HG02981 (cell line): ENCODE measurements at regions not wholly inside any gene's neighbourhood (a gene's known extent, or its start where the extent isn't known, plus 50 kb on each side); places are given as distances from the start of the nearest gene placed in this dataset.

Experiments used
- ATAC-seq: cut with Tn5 transposase; IDR thresholded peaks from one replicate; pipeline ENCODE4 v1.9.1; 2021; ENCODE audit warnings: mild to moderate bottlenecking, moderate library complexity; ENCODE audit not compliant: unreplicated experiment

- no peak for ATAC-seq
These were observed 390.8 kb downstream of the SLITRK6 start for GRCh38 chr13:85408415-85408814.

DNA sequence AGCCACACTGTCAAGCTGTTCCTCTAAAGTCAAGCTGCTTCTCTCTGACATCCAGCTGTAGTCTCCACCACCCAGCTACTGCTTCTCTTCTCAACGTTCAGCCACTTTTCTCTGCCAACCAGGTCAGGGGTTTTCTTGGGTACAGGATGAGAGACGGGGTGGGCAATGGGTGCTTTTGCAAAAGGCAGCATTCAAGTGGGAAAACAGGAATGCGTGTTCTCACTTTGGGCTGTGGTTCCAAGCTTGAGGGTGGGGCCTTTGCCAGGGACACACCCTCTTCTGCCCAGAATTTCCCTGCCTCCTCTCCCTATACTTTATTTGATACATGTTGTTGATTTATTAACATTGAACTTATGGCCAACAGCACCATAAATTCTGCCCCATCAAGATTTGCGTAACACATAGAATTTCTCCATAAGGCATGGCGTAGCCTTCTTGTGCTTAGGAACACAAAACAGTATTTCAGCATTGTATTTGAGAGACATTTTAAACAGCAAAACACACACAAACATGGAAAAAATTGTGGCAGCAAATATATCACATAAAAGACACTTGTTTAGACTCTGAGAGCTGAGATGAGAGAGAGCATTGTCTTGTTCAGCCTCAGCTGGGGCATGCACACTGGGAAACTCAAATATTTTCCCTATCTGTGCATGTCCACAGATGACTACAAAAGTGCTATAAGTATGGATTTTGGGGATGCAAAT is 392.8 kb downstream of the SLITRK6 start:
- ATAC-seq = no peak

DNA sequence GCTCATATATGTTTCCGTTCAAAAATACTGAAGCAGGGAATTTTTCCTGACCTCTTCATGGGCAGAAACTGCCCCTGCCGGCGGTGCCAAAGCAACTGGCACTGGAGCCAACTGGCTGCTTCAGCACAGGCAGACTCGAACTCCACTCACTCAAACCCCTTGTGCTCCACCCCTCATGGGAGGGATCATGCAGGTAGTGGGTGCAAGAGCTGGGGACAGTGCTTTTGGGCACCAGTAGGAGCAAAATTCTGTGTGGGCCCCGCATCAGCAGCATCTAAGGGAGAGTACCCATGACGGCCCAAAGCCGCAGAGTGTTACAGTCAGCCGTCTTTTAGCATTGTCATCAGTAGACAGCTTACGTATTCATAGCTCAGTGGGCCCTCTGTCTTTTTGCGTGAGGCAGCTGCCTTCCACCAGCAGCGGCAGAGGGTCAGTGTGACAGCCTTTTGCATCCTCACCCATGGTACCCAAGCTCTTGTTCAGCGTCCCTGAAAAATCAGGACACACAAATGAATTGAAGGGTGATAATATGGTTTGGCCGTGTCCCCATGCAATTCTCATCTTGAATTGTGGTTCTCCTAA is 393.8 kb downstream of the SLITRK6 start:
- ATAC-seq = no peak

DNA sequence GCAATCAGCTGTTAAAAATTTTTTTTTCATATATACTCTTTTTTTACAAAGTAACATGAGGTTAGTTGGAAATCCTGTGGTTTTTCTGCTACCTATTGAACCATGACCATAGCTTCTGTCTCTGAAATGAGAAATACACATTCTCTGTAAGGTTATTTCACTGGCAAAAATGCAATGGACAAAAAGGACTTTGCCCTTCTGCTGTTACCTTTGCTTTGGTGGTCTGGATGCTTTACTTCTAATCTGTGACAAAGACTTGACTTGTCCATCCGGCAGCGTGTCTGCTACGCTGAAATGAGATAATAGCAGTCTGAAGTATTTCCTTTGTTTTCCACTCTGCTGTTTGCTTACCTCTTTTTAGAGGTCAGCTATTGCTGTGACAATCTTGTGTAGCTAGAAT is 412.8 kb downstream of the SLITRK6 start:
- ATAC-seq = no peak

- ATAC-seq = no peak
These were observed 415.9 kb downstream of the SLITRK6 start for GRCh38 chr13:85383291-85383690.

DNA sequence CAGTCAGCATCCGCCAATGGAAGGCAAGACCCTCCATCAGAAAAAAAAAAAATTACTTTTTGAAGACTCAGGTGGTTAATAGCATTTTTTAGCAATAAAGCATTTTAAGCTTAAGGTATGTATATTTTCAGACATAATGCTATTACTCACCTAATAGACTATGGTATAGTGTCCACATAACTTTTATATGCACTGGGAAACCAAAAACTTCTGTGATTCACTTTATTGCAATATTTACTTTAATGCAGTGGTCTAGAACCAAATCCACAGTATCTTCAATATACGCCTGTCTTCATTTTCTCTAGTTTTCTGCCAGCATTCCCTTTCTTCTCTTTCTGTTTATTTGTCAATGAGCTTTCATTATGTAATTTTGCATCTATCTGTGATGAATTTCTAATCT is 418.1 kb downstream of the SLITRK6 start:
- no peak for ATAC-seq

- ATAC-seq = no peak
These were observed 419.2 kb downstream of the SLITRK6 start for GRCh38 chr13:85379991-85380390.

GRCh38 chr13:85379433-85379832 is 419.8 kb downstream of the SLITRK6 start:
- ATAC-seq = no peak

DNA sequence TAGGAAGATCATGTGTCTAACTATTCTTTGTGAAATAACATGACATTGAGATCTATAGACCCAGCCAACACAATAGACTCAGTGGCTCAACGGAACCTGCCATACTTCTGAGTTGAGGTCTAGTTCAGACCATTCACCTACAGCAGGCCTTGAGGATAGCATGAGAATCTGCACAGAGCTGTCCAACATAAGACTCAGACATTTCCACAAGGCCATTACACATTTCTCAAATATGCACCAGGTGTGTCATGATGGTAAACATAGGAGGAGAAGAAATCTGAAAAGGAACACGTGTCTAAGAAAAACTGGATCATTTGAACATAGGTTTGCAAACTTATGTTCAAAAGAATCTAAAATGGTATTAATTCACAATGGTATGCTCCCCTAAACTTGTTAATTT is 421.4 kb downstream of the SLITRK6 start:
- ATAC-seq = no peak

GRCh38 chr13:85373322-85373721 is 425.9 kb downstream of the SLITRK6 start:
- no peak for ATAC-seq

- ATAC-seq = no peak
These were observed 428.0 kb downstream of the SLITRK6 start for GRCh38 chr13:85371254-85371653.

- no peak for ATAC-seq
These were observed 430.5 kb downstream of the SLITRK6 start for GRCh38 chr13:85368686-85369085.

GRCh38 chr13:85367887-85368286 is 431.3 kb downstream of the SLITRK6 start:
- no peak for ATAC-seq

DNA sequence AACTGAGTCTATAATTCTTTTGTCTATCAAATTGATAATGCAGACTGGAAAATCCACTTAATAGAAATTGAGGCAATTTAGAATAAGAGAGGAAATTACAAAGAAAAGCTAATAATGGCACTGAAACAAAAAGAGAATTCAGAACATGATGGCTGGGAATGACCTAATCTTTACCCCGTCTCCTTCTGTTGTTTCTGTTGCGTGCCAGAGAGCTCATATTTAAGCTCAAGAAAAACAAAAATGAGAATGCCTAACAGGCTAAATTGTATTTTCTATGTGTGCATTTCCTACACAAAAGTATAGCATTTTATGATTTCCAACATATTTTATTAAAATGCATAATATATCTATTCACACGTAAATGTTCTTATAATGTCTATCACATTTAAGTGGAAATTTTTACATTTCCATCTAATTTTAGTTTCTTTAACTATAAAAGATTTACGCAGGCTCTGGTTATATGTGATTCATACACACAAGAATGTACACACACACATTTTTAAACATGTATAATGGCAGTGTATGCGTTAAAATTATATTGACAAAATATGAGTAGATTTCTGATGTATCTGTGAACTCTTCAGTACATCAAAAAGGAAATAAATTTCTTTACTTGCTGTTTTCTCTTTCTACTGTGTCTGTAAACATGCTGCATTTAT is 432.3 kb downstream of the SLITRK6 start:
- no peak for ATAC-seq

DNA sequence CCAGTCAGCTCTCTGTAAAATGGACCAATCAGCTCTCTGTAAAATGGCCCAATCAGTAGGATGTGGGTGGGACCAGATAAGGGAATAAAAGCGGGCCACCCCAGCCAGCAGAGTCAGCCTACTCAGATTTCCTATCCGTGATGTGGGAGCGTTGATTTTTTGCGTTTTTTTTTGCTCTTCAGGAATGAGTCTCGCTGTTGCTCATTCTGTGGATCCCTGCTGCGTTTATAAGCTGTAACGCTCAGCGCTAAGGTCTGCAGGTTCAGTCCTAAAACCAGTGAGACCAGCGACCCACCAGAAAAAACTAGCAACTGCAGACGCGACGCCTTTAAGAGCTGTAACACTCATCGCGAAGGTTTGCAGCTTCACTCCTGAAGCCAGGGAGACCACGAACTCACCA is 435.7 kb downstream of the SLITRK6 start:
- no peak for ATAC-seq

GRCh38 chr13:85362980-85363379 is 436.2 kb downstream of the SLITRK6 start:
- no peak for ATAC-seq

GRCh38 chr13:85347251-85347650 is 452.0 kb downstream of the SLITRK6 start:
- ATAC-seq = no peak

DNA sequence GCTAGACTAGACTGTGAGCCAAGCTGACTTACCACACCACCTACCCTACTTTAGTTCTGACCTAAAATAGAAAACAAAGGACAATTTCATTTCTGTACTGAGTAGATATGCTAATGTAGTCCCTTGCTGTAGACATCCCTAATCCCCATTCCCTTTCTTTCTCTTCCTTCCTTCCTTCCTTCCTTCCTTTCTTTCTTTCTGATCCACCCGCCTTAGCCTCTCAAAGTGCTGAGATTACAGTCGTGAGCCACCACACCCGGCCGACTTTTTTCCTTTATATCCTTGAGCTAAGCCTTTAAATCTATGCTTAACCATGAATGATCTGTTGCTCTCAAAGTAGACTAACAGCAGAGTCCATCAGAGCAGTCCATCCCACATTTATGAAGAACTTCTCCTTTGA is 465.0 kb downstream of the SLITRK6 start:
- no peak for ATAC-seq

DNA sequence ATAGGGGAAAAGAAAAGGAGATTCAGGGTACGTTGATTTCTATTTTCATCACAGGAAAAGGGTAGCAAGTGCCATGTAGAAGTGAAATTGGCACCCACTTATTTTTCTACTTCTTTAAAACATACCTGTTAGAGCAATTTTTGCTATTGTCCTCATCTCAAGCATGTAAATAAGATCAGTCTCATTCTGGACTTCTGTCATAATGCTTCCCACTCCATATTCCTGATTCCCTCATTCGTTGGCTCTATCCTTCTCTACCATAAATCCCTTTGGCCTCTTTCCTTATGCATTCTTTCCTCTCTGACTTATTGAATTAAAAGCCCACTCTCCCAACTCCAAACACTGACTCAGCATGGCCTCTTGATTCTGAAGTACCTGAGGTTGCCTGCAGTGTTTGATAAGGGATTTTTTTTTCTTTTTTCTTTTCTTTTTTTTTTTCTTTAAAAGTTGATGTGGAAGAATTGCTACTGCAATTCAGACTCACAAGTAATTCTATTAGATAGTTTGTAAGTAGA is 465.7 kb downstream of the SLITRK6 start:
- no peak for ATAC-seq

- no peak for ATAC-seq
These were observed 466.6 kb downstream of the SLITRK6 start for GRCh38 chr13:85332615-85333014.

DNA sequence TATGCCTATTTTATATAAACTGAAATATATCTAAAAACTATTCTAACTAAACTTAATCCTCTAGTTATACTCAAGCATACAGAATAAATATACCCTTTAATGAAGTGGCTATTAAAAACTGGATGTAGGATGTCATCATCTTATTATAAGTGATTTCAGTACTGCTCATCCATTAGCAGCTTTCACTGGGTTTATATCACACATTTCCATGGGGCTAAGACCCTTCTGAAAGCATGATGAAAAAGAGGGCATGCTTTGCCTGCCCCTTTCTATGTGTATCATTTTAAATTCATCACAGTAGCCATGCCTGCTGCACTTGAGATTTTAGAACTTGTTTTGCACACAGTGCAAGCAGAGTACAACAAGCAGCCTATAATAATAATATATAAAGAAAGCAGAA is 477.5 kb downstream of the SLITRK6 start:
- ATAC-seq = no peak

GRCh38 chr13:85317781-85318180 is 481.4 kb downstream of the SLITRK6 start:
- no peak for ATAC-seq
